ENCODE measurements at regions not wholly inside any gene's neighbourhood (a gene's known extent, or its start where the extent isn't known, plus 50 kb on each side); places are given as distances from the start of the nearest gene placed in this dataset.

GRCh38 chr6:81557811-81558210 is 194.7 kb downstream of the TENT5A start:
- TF ChIP-seq REST (IDR thresholded peaks at IDR 0.05; ENCODE audit: insufficient read depth in 1 of 2, low read depth in 2 of 2, low read length in 2 of 2): no peak
- no peak for TF ChIP-seq TAF1 (IDR thresholded peaks at IDR 0.05; ENCODE audit: borderline replicate concordance, insufficient read depth, low read length)
- TF ChIP-seq SIN3A (IDR thresholded peaks at IDR 0.05; ENCODE audit: borderline replicate concordance, insufficient read depth, low read length): no peak
- TF ChIP-seq FOXP2 (optimal IDR thresholded peaks at IDR 0.05; ENCODE audit: borderline replicate concordance, extremely low read depth, extremely low read length, insufficient read depth): no peak
- TF ChIP-seq POLR2AphosphoS5 (IDR thresholded peaks at IDR 0.05; ENCODE audit: low read depth, low read length): no peak

- TF ChIP-seq REST (IDR thresholded peaks at IDR 0.05; ENCODE audit: insufficient read depth in 1 of 2, low read depth in 2 of 2, low read length in 2 of 2) (no peak), SIN3A (IDR thresholded peaks at IDR 0.05; ENCODE audit: borderline replicate concordance, insufficient read depth, low read length) (no peak)
Measured at GRCh38 chr6:81556551-81556950, 195.9 kb downstream of the TENT5A start.

- no peak for TF ChIP-seq REST (IDR thresholded peaks at IDR 0.05; ENCODE audit: insufficient read depth in 1 of 2, low read depth in 2 of 2, low read length in 2 of 2)
- TF ChIP-seq FOXP2 (optimal IDR thresholded peaks at IDR 0.05; ENCODE audit: borderline replicate concordance, extremely low read depth, extremely low read length, insufficient read depth): no peak
- TF ChIP-seq SIN3A (IDR thresholded peaks at IDR 0.05; ENCODE audit: borderline replicate concordance, insufficient read depth, low read length): no peak
- no peak for TF ChIP-seq POLR2AphosphoS5 (IDR thresholded peaks at IDR 0.05; ENCODE audit: low read depth, low read length)
- no peak for TF ChIP-seq TAF1 (IDR thresholded peaks at IDR 0.05; ENCODE audit: borderline replicate concordance, insufficient read depth, low read length)
Measured at GRCh38 chr6:81553216-81553615, 199.3 kb downstream of the TENT5A start.

GRCh38 chr6:81552644-81553043 is 199.8 kb downstream of the TENT5A start:
- TF ChIP-seq REST (IDR thresholded peaks at IDR 0.05; ENCODE audit: insufficient read depth in 1 of 2, low read depth in 2 of 2, low read length in 2 of 2) (no peak), FOXP2 (optimal IDR thresholded peaks at IDR 0.05; ENCODE audit: borderline replicate concordance, extremely low read depth, extremely low read length, insufficient read depth) (no peak), POLR2AphosphoS5 (IDR thresholded peaks at IDR 0.05; ENCODE audit: low read depth, low read length) (no peak), TAF1 (IDR thresholded peaks at IDR 0.05; ENCODE audit: borderline replicate concordance, insufficient read depth, low read length) (no peak), SIN3A (IDR thresholded peaks at IDR 0.05; ENCODE audit: borderline replicate concordance, insufficient read depth, low read length) (no peak)

- TF ChIP-seq POLR2AphosphoS5 (IDR thresholded peaks at IDR 0.05; ENCODE audit: low read depth, low read length) (no peak), REST (IDR thresholded peaks at IDR 0.05; ENCODE audit: insufficient read depth in 1 of 2, low read depth in 2 of 2, low read length in 2 of 2) (no peak), SIN3A (IDR thresholded peaks at IDR 0.05; ENCODE audit: borderline replicate concordance, insufficient read depth, low read length) (no peak), TAF1 (IDR thresholded peaks at IDR 0.05; ENCODE audit: borderline replicate concordance, insufficient read depth, low read length) (no peak), FOXP2 (optimal IDR thresholded peaks at IDR 0.05; ENCODE audit: borderline replicate concordance, extremely low read depth, extremely low read length, insufficient read depth) (no peak)
Measured at GRCh38 chr6:81547149-81547548, 205.3 kb downstream of the TENT5A start.

Data from PFSK-1 (cell line).